ENCODE measurements at regions not wholly inside any gene's neighbourhood (a gene's known extent, or its start where the extent isn't known, plus 50 kb on each side); places are given as distances from the start of the nearest gene placed in this dataset.

DNA sequence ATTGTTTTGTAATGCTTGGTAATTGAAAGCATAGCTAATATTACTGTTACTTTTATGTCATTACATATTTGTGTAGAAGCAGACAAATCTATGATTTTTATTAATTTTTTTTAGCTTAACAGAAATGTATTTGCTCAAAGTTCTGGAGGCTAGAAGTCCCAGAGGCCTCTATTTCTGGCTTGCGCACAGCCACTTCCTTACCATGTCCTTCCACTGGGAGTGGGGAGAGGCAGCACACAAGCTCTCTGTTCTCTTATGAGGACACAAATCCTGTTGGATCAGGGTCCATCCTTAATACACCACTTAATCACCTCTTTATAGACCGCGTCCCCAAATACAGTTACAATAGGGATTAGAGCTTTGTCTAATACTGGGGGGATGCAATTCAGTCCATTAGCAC, 1061.4 kb downstream of the OTOL1 start (continued):
- TF ChIP-seq, protein P1, sequence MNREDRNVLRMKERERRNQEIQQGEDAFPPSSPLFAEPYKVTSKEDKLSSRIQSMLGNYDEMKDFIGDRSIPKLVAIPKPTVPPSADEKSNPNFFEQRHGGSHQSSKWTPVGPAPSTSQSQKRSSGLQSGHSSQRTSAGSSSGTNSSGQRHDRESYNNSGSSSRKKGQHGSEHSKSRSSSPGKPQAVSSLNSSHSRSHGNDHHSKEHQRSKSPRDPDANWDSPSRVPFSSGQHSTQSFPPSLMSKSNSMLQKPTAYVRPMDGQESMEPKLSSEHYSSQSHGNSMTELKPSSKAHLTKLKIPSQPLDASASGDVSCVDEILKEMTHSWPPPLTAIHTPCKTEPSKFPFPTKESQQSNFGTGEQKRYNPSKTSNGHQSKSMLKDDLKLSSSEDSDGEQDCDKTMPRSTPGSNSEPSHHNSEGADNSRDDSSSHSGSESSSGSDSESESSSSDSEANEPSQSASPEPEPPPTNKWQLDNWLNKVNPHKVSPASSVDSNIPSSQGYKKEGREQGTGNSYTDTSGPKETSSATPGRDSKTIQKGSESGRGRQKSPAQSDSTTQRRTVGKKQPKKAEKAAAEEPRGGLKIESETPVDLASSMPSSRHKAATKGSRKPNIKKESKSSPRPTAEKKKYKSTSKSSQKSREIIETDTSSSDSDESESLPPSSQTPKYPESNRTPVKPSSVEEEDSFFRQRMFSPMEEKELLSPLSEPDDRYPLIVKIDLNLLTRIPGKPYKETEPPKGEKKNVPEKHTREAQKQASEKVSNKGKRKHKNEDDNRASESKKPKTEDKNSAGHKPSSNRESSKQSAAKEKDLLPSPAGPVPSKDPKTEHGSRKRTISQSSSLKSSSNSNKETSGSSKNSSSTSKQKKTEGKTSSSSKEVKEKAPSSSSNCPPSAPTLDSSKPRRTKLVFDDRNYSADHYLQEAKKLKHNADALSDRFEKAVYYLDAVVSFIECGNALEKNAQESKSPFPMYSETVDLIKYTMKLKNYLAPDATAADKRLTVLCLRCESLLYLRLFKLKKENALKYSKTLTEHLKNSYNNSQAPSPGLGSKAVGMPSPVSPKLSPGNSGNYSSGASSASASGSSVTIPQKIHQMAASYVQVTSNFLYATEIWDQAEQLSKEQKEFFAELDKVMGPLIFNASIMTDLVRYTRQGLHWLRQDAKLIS (CRISPR knock-in tag; IDR thresholded peaks at IDR 0.05; ENCODE audit: borderline replicate concordance): no peak

DNA sequence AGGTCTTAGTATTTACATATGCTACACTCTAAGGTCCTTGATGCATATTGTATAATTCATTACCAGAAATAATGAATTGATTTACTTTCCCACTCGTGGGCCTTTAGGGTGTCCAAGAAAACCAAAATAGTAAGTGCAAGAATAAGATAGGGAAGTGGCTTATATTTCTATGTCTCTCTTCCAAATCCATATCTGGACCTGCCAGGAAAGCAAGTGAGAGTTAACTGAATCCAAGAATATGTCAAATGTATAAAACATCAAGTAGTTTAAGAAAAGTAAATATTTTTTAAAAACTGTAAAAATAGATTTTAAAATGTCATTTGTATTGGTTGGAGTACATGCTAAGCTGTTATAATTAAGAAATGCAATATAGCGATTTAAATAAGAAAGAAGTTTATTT, 1072.1 kb downstream of the OTOL1 start:
- H3K36me3 Mint-ChIP-seq: no peaks in the 10 kb centered on the region
- H3K9me3 Mint-ChIP-seq: peaks cover 4% of the 10 kb centered on the region
- POLR2A ChIA-PET: no interaction called here
- ATAC-seq: no peak
- DNase-seq (ENCODE audit: low spot score): no peak
- CTCF ChIA-PET: no interaction called here
- peaks cover 5% of the 10 kb centered on the region; the same call in 1 of the 2 replicates for H3K4me1 Mint-ChIP-seq
- no peak overlapping the region for H3K4me3 Mint-ChIP-seq
- no peak overlapping the region for H3K27ac Mint-ChIP-seq
- no peak for TF ChIP-seq ZNF219 (CRISPR knock-in tag; IDR thresholded peaks at IDR 0.05; ENCODE audit: borderline replicate concordance)
- no peak for TF ChIP-seq EMX1 (CRISPR knock-in tag; IDR thresholded peaks at IDR 0.05)
- TF ChIP-seq, protein P2, sequence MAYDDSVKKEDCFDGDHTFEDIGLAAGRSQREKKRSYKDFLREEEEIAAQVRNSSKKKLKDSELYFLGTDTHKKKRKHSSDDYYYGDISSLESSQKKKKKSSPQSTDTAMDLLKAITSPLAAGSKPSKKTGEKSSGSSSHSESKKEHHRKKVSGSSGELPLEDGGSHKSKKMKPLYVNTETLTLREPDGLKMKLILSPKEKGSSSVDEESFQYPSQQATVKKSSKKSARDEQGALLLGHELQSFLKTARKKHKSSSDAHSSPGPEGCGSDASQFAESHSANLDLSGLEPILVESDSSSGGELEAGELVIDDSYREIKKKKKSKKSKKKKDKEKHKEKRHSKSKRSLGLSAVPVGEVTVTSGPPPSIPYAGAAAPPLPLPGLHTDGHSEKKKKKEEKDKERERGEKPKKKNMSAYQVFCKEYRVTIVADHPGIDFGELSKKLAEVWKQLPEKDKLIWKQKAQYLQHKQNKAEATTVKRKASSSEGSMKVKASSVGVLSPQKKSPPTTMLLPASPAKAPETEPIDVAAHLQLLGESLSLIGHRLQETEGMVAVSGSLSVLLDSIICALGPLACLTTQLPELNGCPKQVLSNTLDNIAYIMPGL (CRISPR knock-in tag; IDR thresholded peaks at IDR 0.05): no peak
- TF ChIP-seq, protein P3, sequence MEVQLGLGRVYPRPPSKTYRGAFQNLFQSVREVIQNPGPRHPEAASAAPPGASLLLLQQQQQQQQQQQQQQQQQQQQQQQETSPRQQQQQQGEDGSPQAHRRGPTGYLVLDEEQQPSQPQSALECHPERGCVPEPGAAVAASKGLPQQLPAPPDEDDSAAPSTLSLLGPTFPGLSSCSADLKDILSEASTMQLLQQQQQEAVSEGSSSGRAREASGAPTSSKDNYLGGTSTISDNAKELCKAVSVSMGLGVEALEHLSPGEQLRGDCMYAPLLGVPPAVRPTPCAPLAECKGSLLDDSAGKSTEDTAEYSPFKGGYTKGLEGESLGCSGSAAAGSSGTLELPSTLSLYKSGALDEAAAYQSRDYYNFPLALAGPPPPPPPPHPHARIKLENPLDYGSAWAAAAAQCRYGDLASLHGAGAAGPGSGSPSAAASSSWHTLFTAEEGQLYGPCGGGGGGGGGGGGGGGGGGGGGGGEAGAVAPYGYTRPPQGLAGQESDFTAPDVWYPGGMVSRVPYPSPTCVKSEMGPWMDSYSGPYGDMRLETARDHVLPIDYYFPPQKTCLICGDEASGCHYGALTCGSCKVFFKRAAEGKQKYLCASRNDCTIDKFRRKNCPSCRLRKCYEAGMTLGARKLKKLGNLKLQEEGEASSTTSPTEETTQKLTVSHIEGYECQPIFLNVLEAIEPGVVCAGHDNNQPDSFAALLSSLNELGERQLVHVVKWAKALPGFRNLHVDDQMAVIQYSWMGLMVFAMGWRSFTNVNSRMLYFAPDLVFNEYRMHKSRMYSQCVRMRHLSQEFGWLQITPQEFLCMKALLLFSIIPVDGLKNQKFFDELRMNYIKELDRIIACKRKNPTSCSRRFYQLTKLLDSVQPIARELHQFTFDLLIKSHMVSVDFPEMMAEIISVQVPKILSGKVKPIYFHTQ (CRISPR knock-in tag; IDR thresholded peaks at IDR 0.05): no peak
- H3K27me3 Mint-ChIP-seq (ENCODE audit: low read depth): no peaks in the 10 kb centered on the region

DNA sequence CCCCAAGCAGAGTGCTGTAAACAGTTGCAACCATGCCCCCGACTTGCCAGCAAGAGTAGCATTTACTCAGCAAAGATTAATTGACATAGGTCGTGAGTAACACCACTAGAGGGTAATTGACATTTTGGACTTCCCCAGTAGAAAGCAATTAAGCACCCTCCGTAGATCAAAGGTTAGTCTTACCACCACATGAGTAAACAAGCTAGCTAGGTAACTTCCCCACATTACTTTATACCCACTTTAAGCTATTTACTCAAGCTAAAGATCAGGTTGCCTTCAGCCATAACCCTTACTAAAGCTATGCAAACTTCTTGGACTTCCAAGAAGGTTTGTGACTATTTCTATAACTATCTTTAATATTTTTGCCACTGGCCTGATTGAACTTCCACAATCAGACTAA, 1072.7 kb downstream of the OTOL1 start:
- no peak overlapping the region for H3K27ac Mint-ChIP-seq
- ATAC-seq (no peak), DNase-seq (ENCODE audit: low spot score) (no peak)
- H3K4me1 Mint-ChIP-seq: peaks cover 5% of the 10 kb centered on the region; the same call in 1 of the 2 replicates
- ChIA-PET CTCF (no interaction called here), POLR2A (no interaction called here)
- peaks cover 2% of the 10 kb centered on the region; the same call in 1 of the 2 replicates for H3K36me3 Mint-ChIP-seq
- no peak overlapping the region for H3K4me3 Mint-ChIP-seq
- H3K27me3 Mint-ChIP-seq (ENCODE audit: low read depth): no peaks in the 10 kb centered on the region
- H3K9me3 Mint-ChIP-seq: peaks cover 6% of the 10 kb centered on the region
- no peak for TF ChIP-seq ZNF219 (CRISPR knock-in tag; IDR thresholded peaks at IDR 0.05; ENCODE audit: borderline replicate concordance)
- TF ChIP-seq, protein P4, sequence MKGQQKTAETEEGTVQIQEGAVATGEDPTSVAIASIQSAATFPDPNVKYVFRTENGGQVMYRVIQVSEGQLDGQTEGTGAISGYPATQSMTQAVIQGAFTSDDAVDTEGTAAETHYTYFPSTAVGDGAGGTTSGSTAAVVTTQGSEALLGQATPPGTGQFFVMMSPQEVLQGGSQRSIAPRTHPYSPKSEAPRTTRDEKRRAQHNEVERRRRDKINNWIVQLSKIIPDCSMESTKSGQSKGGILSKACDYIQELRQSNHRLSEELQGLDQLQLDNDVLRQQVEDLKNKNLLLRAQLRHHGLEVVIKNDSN (CRISPR knock-in tag; IDR thresholded peaks at IDR 0.05): no peak
- TF ChIP-seq, protein P5, sequence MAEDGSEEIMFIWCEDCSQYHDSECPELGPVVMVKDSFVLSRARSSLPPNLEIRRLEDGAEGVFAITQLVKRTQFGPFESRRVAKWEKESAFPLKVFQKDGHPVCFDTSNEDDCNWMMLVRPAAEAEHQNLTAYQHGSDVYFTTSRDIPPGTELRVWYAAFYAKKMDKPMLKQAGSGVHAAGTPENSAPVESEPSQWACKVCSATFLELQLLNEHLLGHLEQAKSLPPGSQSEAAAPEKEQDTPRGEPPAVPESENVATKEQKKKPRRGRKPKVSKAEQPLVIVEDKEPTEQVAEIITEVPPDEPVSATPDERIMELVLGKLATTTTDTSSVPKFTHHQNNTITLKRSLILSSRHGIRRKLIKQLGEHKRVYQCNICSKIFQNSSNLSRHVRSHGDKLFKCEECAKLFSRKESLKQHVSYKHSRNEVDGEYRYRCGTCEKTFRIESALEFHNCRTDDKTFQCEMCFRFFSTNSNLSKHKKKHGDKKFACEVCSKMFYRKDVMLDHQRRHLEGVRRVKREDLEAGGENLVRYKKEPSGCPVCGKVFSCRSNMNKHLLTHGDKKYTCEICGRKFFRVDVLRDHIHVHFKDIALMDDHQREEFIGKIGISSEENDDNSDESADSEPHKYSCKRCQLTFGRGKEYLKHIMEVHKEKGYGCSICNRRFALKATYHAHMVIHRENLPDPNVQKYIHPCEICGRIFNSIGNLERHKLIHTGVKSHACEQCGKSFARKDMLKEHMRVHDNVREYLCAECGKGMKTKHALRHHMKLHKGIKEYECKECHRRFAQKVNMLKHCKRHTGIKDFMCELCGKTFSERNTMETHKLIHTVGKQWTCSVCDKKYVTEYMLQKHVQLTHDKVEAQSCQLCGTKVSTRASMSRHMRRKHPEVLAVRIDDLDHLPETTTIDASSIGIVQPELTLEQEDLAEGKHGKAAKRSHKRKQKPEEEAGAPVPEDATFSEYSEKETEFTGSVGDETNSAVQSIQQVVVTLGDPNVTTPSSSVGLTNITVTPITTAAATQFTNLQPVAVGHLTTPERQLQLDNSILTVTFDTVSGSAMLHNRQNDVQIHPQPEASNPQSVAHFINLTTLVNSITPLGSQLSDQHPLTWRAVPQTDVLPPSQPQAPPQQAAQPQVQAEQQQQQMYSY (CRISPR knock-in tag; IDR thresholded peaks at IDR 0.05): no peak
- no peak for TF ChIP-seq ZNF121 (CRISPR knock-in tag; IDR thresholded peaks at IDR 0.05)
- no peak for TF ChIP-seq SMAD3 (CRISPR knock-in tag; IDR thresholded peaks at IDR 0.05; ENCODE audit: borderline replicate concordance)
- TF ChIP-seq, protein P6, sequence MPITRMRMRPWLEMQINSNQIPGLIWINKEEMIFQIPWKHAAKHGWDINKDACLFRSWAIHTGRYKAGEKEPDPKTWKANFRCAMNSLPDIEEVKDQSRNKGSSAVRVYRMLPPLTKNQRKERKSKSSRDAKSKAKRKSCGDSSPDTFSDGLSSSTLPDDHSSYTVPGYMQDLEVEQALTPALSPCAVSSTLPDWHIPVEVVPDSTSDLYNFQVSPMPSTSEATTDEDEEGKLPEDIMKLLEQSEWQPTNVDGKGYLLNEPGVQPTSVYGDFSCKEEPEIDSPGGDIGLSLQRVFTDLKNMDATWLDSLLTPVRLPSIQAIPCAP (CRISPR knock-in tag; IDR thresholded peaks at IDR 0.05): no peak

Data from WTC11 (cell line).